Endodermal cell (in vitro differentiated cells): ENCODE measurements at regions not wholly inside any gene's neighbourhood (a gene's known extent, or its start where the extent isn't known, plus 50 kb on each side); places are given as distances from the start of the nearest gene placed in this dataset.

Source experiments
- DNase-seq: peaks from one replicate; pipeline ENCODE4 v3.0.0-alpha.2; 2017
- H3K27ac ChIP-seq: 2 replicates; pipeline ENCODE4 v1.5.1; 2013; ENCODE audit warnings: mild to moderate bottlenecking, low read depth, low read length, moderate library complexity
- H3K27me3 ChIP-seq: 2 replicates; pipeline ENCODE4 v1.6.1; 2013; ENCODE audit warnings: mild to moderate bottlenecking, low read length, moderate library complexity; ENCODE audit not compliant: insufficient read depth, control insufficient read depth, poor library complexity, severe bottlenecking
- H3K36me3 ChIP-seq: 2 replicates; pipeline ENCODE4 v1.7.0; 2013; ENCODE audit warnings: mild to moderate bottlenecking, low read length, moderate library complexity; ENCODE audit not compliant: control insufficient read depth, insufficient read depth
- H3K4me1 ChIP-seq: one replicate; pipeline ENCODE4 v1.7.0; 2013; ENCODE audit warnings: low read length; ENCODE audit not compliant: control insufficient read depth, insufficient read depth
- H3K4me3 ChIP-seq: 2 replicates; pipeline ENCODE4 v1.5.1; 2013; ENCODE audit warnings: mild to moderate bottlenecking, low read length, moderate library complexity
- H3K9ac ChIP-seq: 2 replicates; pipeline ENCODE4 v1.6.1; 2013; ENCODE audit warnings: mild to moderate bottlenecking, low read length, moderate library complexity; ENCODE audit not compliant: poor library complexity, severe bottlenecking; ENCODE audit errors: extremely low read depth
- H3K9me3 ChIP-seq: 2 replicates; pipeline ENCODE4 v1.6.1; 2013; ENCODE audit warnings: mild to moderate bottlenecking, low read length, moderate library complexity; ENCODE audit not compliant: control insufficient read depth
- H3K27ac Mint-ChIP-seq: 2 replicates; pipeline ENCODE4 v1.8.0; 2020; ENCODE audit warnings: mixed read lengths
- H3K27me3 Mint-ChIP-seq: 2 replicates; pipeline ENCODE4 v1.8.0; 2021; ENCODE audit warnings: mild to moderate bottlenecking, mixed read lengths; ENCODE audit not compliant: insufficient read depth
- H3K36me3 Mint-ChIP-seq: 2 replicates; pipeline ENCODE4 v1.8.0; 2020; ENCODE audit warnings: low read depth, mixed read lengths
- H3K4me1 Mint-ChIP-seq: 2 replicates; pipeline ENCODE4 v1.8.0; 2020; ENCODE audit warnings: mixed read lengths
- H3K4me3 Mint-ChIP-seq: 2 replicates; pipeline ENCODE4 v1.8.0; 2020; ENCODE audit warnings: mild to moderate bottlenecking, moderate library complexity, mixed read lengths
- H3K9me3 Mint-ChIP-seq: 2 replicates; pipeline ENCODE4 v1.8.0; 2020; ENCODE audit warnings: mild to moderate bottlenecking, mixed read lengths
- WGBS, 2 experiments: methylation state at CpG; one replicate each; pipeline versions ENCODE4 v1.1.5 to v1.1.7; 2013; ENCODE audit warnings: missing lambda C conversion rate in 2 of 2, mixed read lengths in 1 of 2; ENCODE audit not compliant: insufficient coverage in 1 of 2, insufficient read length in 1 of 2; 5-methylcytosine and 5-hydroxymethylcytosine counted together
- TF ChIP-seq, protein P1 (sequence below): fragments of 200-600 bp; sonication (generic); conservative IDR thresholded peaks from 2 replicates; pipeline ENCODE4 v1.5.0; 2021; ENCODE audit warnings: antibody characterized with exemption, mild to moderate bottlenecking

DNA sequence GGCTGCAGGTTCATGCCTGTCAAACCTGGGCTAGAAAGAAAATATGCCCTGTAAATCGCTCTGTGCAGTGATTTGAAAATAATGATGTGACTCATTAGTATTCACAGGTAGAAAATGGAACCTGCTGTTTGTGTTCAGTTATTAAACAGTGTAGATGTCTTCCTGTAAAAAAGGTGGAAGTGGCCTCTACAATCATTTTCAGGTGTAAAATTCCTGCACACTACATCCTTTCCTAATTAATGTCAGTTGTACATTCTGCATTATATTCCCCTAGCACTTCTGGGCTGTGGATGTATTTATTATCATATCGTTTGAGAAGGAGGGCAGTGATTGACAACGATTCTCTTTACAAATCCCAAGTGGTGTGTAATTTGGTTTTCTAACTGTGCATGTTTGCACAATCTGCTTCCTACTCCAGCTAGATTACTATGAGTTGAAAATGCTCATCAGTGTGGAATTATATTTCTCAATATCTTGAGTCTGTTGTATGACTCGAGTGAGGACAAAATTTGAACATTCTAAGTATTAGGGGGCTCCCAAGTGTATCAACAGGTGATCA lies 454.0 kb upstream of the DDI1 start:
- TF ChIP-seq, protein P1, sequence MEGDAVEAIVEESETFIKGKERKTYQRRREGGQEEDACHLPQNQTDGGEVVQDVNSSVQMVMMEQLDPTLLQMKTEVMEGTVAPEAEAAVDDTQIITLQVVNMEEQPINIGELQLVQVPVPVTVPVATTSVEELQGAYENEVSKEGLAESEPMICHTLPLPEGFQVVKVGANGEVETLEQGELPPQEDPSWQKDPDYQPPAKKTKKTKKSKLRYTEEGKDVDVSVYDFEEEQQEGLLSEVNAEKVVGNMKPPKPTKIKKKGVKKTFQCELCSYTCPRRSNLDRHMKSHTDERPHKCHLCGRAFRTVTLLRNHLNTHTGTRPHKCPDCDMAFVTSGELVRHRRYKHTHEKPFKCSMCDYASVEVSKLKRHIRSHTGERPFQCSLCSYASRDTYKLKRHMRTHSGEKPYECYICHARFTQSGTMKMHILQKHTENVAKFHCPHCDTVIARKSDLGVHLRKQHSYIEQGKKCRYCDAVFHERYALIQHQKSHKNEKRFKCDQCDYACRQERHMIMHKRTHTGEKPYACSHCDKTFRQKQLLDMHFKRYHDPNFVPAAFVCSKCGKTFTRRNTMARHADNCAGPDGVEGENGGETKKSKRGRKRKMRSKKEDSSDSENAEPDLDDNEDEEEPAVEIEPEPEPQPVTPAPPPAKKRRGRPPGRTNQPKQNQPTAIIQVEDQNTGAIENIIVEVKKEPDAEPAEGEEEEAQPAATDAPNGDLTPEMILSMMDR: no peak
- H3K36me3 Mint-ChIP-seq: no peaks in the 10 kb centered on the region
- Histone ChIP-seq H3K27ac (no peak overlapping the region), H3K9ac (no peak overlapping the region), H3K4me1 (peaks cover 3% of the 10 kb centered on the region), H3K4me3 (no peak overlapping the region), H3K36me3 (no peaks in the 10 kb centered on the region), H3K9me3 (peaks cover 7% of the 10 kb centered on the region), H3K27me3 (no peaks in the 10 kb centered on the region)
- 69 to 83% methylated on average over 4 of the region's 4 CpGs for WGBS, 2 experiments
- no peak overlapping the region for H3K4me3 Mint-ChIP-seq
- peaks cover 5% of the 10 kb centered on the region for H3K9me3 Mint-ChIP-seq
- no peak overlapping the region for H3K27ac Mint-ChIP-seq
- no peak for DNase-seq
- peaks cover 23% of the 10 kb centered on the region for H3K4me1 Mint-ChIP-seq
- no peaks in the 10 kb centered on the region for H3K27me3 Mint-ChIP-seq

DNA sequence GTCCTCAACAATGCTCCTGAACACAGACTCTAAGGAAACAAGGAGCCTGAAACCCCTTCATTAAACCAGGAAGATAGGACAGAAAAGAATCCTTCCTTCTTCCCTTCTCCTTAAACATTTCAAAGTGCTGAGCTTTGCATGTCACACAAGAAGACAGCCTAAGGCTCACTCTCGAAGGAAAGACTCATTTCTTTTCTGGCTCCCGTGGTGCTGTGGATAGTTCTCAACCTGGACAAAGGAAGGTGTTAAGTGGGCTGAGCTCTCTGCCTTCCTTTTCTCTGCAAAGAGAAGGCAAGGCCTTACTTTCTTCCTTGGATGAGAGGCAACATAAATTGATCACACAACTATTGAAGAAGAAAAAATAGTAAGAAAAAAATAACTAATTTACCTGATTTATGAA lies 452.4 kb upstream of the DDI1 start:
- WGBS, 2 experiments: 7 to 13% methylated on average over 2 of the region's 2 CpGs

DNA sequence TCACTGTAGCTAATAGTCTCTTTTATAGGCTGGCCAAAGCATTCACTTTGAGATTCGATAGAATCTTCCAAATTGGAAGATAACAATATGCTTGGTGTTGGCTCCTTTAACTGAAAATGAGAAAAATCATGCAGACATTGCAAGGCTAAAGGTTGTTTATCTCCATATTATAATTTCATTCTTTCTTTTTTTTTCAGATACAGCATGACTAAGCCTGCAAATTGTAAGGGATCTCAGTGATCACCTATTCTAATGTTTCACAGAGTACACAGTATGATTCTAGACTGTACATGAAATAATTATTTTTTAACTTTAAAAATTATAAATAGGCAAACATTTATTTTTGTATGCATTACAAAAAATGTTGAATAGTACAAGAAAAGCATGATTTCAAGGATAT lies 451.7 kb upstream of the DDI1 start:
- peaks cover 5% of the 10 kb centered on the region for H3K9me3 ChIP-seq
- WGBS, 2 experiments: 88 to 100% methylated on average over 1 of the region's 1 CpG
- no peak for DNase-seq

More for the DNA sequence above, 452.4 kb upstream of the DDI1 start:
- no peak overlapping the region for H3K4me3 Mint-ChIP-seq
- H3K9ac ChIP-seq: no peak overlapping the region
- H3K9me3 ChIP-seq: peaks cover 7% of the 10 kb centered on the region
- H3K36me3 ChIP-seq: no peaks in the 10 kb centered on the region
- H3K27me3 Mint-ChIP-seq: no peaks in the 10 kb centered on the region
- TF ChIP-seq, protein P1: no peak
- peaks cover 6% of the 10 kb centered on the region for H3K4me1 ChIP-seq
- H3K4me1 Mint-ChIP-seq: peaks cover 36% of the 10 kb centered on the region
- no peaks in the 10 kb centered on the region for H3K27me3 ChIP-seq
- H3K36me3 Mint-ChIP-seq: no peaks in the 10 kb centered on the region
- peak overlapping the region; percentile 71 for H3K27ac Mint-ChIP-seq
- no peak overlapping the region for H3K27ac ChIP-seq
- H3K9me3 Mint-ChIP-seq: peaks cover 5% of the 10 kb centered on the region
- peak; percentile 90 for DNase-seq
- H3K4me3 ChIP-seq: no peak overlapping the region

More for the DNA sequence above, 451.7 kb upstream of the DDI1 start:
- H3K4me1 ChIP-seq: peaks cover 6% of the 10 kb centered on the region
- H3K9ac ChIP-seq: no peak overlapping the region
- Mint-ChIP-seq H3K36me3 (no peaks in the 10 kb centered on the region), H3K4me3 (no peak overlapping the region), H3K27me3 (no peaks in the 10 kb centered on the region), H3K9me3 (peaks cover 11% of the 10 kb centered on the region), H3K27ac (no peak overlapping the region), H3K4me1 (peaks cover 36% of the 10 kb centered on the region)
- H3K36me3 ChIP-seq: no peaks in the 10 kb centered on the region
- H3K4me3 ChIP-seq: no peak overlapping the region
- no peak overlapping the region for H3K27ac ChIP-seq
- TF ChIP-seq, protein P1: no peak
- no peaks in the 10 kb centered on the region for H3K27me3 ChIP-seq
